NCI-H446 treated with DMSO at 0.1 percent for 48 hours (cell line): ENCODE measurements at regions not wholly inside any gene's neighbourhood (a gene's known extent, or its start where the extent isn't known, plus 50 kb on each side); places are given as distances from the start of the nearest gene placed in this dataset.

Source experiments
- DNase-seq: peaks from one replicate; lab custom pipeline; 2025; lab: John Stamatoyannopoulos, UW

DNA sequence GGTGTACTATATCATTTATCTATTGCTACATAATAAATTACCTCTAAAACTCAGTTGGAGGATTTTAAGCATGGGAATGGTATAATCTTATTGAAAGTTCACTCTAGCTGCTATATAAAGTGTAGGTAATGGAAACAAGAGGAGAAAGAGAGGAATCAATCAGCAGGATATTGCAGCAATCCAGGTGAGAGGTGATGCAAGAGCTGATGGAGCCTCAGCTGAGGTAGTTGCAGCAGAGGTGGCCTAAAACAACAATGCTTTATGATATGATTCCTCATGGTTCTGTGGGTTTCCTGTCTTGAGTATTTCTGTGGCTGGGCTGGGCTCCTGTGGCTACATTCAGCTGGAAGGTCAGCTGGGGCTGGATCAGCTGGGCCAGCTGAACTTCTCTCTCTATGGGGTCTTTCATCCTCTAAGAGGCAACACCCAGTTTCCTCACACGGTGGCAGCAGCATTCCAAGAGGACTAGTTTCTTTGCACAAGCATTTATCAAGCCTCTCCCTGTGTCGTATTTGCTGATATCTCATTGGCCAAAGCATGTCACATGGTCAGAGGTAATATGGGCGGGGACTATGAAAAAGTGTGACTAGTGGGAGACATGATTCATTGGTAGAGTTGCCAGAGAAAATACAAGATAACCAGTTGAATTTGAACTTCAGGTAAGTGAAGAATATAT, 135.4 kb upstream of the LARGE1 start:
- DNase-seq = no peak

GRCh38 chr22:34057726-34058125, 137.4 kb upstream of the LARGE1 start:
- no peak for DNase-seq

DNA sequence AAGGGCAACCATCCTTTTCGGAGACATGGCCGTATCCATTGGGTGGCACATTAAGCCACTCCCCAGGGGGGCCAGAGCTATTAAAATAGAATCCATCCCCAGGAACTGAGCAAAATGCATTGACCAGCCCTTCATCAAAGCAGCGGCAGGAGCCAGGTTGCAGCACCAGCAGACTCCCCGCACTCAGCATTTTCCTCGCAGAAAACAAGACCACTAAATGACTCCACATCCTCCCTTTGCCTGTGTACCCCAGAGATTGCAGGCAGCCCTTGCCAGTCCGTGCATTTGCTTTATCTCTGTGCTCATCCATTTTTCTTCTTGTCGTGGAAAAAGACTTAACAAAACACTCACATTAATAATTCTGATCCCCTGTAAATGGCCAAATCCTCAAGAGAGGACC, 144.4 kb upstream of the LARGE1 start:
- DNase-seq = no peak

DNA sequence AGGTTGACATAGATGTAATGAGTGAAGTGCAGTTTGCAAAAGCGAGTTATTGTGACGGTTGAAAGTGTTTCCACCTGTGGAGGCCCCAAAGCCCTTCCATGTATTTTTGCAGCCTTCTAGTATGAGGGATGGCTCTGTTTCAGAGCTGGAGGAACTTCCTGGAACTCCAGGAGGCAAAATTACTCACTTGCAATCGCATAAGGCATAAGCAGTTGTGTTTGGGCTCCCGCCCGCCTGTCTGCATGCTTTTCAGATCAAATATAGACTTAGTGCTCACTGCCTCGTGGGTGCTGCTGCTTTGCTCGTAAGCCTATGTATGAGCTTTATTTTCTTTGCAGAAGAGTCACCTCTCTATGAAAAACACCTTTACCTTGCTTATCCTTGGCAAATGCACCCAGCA, 146.8 kb upstream of the LARGE1 start:
- DNase-seq = no peak

- DNase-seq = no peak
These were observed 147.7 kb upstream of the LARGE1 start for GRCh38 chr22:34068001-34068400.

DNA sequence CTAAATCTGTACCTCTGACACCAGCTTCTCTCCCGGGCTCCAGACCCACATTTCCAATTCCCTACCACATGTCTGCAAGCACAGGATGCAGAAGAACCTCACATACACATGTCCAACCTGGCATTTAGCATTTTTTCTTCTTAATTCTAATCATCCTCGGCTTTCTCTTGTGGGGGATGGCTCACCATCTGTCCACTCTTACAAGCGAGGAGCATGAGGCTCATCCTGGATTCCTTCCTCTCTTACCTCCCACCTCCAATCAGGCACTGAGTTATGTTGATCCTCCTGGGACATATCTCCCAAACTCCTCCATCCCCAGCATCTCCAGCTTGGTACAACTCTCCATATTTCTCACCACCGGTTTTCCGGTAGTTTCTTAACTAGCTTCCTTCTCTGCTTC, 149.8 kb upstream of the LARGE1 start:
- DNase-seq = no peak

GRCh38 chr22:34070531-34070930, 150.3 kb upstream of the LARGE1 start:
- no peak for DNase-seq

DNA sequence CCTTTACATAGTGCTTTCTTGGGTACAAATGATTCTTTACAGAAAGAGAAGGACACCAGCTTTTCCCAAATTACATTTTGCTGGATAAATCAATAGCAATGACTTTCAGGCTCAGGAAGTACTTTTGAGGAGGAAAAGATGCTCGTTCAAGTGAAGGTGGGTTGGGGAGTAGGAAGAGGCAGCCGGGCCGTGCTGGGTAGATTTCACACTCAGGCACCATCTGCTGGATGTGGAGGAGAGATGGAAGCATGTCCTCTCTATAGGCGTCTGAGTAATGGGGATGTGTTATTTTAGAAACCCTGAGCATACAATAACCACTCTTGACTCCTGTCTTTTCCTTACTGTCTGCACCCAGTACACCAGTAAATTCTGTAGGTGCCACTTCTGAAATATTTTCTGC, 152.3 kb upstream of the LARGE1 start:
- DNase-seq = no peak

DNA sequence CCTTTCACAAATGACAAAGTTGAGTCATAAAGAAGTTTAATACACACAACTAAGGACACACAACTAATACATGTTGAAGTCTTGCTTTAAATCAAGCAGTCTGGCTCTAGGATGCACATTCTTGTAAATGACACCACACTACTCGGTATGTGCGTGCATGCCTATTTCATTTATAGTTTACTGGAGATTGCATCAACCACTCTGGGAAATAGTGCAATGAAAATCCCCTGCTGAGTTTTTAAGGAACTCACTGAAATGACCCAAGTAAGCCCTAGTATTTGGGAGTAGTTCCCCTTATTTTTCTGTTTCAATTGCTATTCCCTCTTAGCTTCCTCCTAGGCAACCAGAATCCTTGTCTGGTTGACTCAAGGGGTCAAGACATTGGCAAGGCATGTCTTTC, 160.2 kb upstream of the LARGE1 start:
- no peak for DNase-seq

GRCh38 chr22:34096770-34097169, 176.5 kb upstream of the LARGE1 start:
- no peak for DNase-seq

GRCh38 chr22:34099278-34099677, 179.0 kb upstream of the LARGE1 start:
- no peak for DNase-seq

GRCh38 chr22:34102633-34103032, 182.4 kb upstream of the LARGE1 start:
- no peak for DNase-seq

DNA sequence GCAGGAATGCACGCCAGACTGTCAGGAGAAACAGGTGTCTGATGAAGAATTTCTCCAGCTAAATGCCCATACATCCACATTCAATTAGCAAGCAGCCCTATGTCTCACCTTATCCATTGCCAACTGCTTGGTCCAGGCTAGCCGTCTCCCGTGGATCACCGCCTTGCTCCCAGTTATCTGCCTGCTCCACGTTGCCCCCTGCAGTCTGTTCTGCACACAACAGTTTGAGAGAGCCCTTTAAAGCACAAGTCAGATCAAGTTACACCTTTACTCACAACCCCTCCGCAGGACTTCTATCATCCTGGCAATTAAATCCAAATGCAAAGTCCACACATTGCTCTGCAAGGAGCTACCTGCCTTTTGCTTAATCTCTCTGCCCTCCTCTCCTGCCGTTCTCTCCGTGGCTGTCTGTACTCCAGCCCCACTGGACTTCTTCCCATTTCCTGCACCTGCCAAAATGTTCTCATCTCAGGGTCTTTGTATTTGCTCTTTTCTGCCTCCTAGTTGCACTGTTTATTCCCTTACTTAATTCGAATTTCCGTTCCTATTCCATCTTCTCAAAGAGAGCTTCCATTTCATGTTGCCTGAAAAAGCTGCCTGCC, 185.3 kb upstream of the LARGE1 start:
- DNase-seq = no peak

GRCh38 chr22:34108168-34108567, 187.9 kb upstream of the LARGE1 start:
- no peak for DNase-seq

- DNase-seq = no peak
These were observed 191.0 kb upstream of the LARGE1 start for GRCh38 chr22:34111210-34111824.

DNA sequence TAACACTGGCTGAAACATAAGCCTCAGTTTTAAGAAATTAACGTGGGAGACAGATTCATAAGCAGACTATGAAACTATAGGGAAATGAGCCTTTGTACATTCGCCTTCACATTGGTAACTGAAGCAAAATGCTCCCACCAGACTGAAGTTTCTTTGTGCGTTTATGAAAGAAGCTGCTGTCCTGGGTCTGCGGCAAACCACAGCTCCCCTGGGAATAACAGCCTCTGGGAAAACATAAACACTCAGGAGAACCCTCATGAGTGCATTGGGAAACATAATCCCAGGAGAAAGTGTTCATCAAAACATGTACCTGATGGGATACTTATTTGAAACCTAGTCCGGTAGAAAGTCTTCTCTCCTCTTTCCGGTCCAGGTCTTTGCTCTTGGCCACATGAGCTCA, 193.1 kb upstream of the LARGE1 start:
- DNase-seq = no peak

DNA sequence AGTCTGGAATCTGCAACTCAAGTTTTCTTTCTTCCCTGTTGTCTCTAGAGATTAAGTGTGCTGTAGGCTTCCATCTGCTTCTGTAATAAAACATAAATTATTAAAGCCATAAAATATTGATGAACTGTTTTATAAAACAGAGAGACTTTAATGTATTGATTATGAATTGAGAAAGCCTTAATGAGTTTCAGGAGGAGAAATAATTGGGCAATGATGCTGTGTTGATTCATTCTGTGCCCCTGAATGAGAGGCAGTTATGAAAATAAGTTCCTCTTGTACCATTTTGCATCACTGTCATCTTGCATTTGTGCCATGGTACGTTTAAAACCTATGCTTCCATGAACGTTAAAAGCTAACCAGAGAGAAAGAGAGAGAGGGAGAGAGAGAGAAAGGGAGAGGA, 194.1 kb upstream of the LARGE1 start:
- DNase-seq = no peak

- no peak for DNase-seq
These were observed 195.4 kb upstream of the LARGE1 start for GRCh38 chr22:34115722-34116121.

- no peak for DNase-seq
These were observed 195.8 kb upstream of the LARGE1 start for GRCh38 chr22:34116126-34116525.

DNA sequence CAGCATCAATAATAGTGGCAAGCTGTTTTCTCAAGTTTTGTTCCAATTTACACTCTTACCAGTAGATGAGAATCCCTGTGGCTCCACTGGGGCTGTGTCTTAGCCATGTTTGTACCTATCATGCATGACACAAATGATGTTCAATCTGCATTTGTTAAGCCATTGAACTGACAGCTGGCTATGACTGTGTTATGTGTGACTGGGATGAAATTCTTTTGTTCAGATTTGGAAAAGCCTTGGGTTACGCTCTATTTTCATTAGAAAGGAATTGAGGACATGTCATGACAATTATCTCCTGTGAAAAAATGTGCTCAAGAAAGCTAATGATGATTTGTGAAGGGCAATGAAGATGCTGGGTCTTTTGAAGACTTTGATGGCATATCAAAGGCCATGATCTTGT, 201.8 kb upstream of the LARGE1 start:
- no peak for DNase-seq

DNA sequence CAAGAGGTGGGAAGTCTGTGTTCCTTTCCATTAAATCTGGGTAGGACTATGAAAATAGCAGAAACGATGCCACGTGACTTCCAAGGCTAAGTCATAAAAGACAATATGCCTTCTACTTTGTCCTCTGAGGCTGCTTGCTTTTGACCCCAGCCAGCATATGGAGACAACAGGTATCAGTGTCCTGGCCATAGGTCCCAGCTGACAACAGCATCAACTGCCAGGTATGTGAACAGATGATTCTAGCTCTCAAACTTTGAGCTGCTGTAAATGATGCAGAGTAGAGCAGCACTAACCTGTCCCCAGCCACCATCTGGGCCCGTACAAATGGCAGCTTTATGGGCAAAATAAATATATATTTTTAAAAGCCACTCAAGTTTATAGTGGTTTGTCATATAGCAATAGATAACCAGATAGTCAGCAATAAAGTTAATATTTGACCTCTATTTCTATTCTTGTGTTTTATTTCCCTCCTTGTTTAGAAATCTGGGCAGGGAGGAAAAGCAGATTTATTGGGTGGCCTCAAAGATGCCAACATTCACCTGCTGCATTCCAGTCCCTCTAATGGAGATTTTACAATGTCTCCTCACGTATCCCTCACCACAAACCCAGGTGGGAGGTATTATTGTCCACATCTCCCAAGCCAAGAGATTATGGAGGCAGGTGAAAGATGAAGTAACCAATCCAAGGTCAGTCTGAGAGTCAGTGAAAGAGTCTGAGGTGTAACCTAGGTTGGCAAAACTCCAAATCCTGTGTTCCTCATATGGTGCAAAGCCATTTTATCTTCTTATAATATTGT, 209.6 kb upstream of the LARGE1 start:
- no peak for DNase-seq

DNA sequence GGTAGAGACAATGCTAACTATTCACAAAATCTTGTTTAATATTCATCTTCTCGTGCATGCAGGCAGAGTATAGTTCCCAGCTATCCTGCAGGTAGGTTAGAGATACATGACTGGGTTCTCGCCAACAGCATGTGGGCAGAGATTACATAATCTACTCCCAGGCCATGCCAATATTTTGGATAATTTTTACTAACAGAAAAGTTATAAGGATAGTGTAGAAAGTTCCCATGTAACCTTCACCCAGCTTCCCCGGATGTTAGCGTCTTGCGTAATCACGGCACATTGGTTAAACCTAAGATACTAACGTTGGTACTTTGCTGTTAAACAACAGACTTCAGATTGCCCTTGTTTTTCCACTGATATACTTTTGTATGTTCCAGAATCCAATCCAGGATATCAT, 215.5 kb upstream of the LARGE1 start:
- DNase-seq = no peak

- no peak for DNase-seq
These were observed 229.7 kb upstream of the LARGE1 start for GRCh38 chr22:34150023-34150422.
